ENCODE measurements at regions not wholly inside any gene's neighbourhood (a gene's known extent, or its start where the extent isn't known, plus 50 kb on each side); places are given as distances from the start of the nearest gene placed in this dataset.
A peak's percentile ranks its signal among the peaks of the same experiment; 100 is the strongest.
"Not testable (repeated sequence)": the region's sequence is repeated elsewhere in the genome, so short reads cannot be mapped to it uniquely, and the experiment has no call there.

DNA sequence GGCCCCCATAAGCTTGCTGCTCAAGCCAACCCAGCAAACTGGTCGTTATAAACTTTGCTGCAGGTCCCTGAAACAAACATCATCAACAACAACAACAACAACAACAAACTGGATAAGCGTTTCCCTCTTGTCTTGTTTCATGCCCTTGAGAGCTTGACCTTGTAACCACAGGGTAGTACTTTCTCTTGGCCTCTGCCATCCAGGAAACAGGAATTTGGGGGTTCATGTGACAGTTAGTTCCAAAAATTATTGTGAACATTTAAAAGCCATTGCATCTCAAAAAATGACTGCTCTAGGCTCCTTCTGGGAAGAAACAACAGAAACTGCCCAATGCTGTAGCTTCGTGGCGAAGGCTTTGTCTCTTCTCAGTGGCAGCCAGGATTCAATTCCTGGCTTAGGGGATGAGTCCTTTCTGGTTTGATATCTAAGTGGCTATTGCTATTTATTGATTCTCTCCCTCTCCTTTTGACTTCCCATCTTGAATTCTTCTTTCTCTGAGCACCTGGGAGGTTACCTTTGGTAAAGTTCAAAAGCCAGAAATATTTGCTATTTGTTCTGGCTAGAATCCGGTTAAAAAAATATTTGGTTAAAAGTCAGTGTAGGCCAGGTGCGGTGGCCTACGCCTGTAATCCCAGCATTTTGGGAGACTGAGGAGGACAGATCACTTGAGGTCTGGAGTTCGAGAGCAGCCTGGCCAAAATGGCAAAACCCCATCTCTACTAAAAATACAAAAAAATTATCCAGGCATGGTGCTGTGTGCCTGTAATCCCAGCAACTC lies 52.0 kb upstream of the CPM start:
- no peak for DNase-seq

DNA sequence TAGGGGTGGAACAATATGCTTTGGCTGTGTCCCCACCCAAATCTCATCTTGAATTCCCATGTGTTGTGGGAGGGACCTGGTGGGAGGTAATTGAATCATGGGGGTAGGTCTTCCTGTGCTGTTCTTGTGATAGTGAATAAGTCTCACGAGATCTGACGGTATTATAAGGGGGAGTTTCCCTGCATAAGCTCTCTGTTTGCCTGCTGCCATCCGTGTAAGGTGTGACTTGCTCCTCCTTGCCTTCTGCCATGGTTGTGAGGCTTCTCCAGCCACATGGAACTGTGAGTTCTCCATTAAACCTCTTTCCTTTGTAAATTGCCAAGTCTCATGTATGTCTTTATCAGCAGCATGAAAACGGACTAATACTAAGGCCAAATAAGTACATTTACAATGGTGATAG lies 64.6 kb upstream of the CPM start:
- not testable (repeated sequence) for DNase-seq, ATAC-seq

More for the DNA sequence above, 52.0 kb upstream of the CPM start:
- no peak for ATAC-seq

DNA sequence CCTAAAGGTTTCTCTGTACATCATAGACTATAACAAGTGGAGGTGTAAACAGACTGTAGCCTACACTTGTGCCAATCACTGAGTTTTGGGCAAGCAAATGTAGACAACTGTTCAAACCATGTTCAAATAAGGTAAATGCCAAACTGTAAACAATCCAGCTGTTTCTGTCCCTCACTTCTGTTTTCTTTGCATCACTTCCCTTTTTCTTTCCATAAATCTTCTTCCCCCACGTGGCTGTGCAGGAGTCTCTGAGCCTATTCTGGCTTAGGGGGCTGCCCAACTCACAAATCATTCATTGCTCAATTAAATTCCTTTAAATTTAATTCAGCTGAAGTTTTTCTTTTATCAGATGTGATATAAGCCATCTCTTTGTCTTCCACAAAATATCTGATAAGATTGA lies 65.1 kb upstream of the CPM start:
- DNase-seq = no peak
- ATAC-seq = no peak

DNA sequence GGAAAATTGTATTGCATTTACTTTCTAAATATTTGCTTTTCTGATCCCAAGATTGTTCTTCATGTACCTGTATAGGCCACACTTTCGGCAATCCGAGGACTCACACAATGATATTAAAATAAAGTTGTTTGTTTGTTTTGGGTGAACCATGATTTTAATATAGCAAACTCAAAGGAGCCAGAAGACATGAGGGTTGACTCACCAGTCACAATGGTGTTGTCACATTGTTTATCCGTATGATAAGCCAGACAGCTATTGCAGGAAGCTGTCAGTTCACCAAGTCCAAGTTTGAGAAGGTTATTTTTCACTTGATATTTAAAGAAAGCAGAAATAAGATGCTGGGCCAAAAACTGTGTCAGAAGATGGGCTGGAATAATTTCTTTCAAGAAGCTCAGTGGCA lies 67.1 kb upstream of the CPM start:
- no peak for ATAC-seq
- no peak for DNase-seq

DNA sequence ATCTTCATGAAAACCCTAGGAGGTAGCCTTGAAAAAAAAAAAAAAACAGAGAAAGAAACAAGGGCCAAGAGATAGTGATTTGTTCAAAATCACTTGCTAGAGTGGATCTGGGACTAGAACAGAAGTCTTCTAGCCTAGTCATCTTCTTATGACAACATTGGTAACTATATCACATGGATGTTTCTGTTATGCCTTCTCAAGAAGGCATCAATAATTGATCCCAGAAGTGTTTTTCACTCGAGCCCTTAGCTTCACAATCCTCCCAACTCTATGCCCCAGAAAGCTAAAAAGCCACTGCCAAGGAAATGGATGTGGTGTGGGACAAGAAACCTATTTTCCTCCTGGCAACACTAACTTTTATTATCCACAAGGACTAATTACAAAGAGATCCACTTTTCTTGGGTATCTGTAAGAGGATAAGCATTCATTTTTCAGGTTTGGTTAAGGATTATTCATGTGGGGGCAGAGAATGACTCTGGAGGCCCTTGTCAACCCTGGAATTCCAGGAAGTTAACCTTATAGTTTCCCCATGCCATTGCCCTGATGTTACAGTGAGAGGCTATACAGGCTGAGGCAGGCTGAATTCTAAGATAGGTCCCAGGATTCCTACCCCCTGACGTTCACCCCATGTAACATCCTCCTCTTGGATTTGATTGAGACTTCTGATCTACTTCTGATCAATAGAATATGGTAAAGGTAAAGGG lies 67.7 kb upstream of the CPM start:
- ATAC-seq (no peak), DNase-seq (no peak)

DNA sequence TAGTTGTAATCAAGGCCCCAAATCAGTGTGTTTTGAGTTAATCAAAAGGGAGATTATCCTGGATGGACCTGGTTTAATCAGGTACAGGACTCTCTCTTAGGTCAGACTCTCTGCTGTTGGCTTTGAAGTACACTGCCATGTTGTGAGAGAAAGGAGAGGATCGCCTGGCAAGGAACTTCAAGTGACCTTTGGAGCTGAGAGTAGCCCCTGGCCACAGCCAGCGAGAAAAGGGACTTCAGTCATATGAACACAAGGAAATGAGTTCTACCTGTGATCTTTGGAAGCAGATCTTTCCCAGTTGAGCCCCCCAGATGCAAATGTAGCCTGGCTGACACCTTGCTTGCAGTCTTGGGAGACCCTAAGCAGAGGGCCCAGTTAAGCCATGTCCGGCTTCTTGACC lies 68.3 kb upstream of the CPM start:
- no peak for DNase-seq
- no peak for ATAC-seq

DNA sequence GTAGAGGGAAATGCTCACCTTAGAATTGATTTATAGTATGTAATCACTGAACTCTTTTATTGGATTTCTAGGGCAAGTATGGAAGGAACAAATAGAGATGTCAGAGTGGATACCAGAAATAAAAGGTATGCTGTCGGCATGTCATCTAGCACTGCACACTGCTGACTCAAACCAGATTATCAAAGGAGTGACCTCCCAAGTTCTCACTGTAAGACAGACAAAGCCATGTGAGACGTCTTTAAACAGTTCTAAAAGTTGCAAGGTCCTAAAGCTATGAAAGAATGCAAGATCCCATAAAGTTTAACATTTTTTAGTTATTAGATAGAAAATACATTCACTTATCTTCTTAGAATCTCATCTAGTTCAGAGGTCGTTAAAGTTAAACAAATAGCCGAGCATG lies 70.0 kb upstream of the CPM start:
- ATAC-seq (no peak), DNase-seq (no peak)

DNA sequence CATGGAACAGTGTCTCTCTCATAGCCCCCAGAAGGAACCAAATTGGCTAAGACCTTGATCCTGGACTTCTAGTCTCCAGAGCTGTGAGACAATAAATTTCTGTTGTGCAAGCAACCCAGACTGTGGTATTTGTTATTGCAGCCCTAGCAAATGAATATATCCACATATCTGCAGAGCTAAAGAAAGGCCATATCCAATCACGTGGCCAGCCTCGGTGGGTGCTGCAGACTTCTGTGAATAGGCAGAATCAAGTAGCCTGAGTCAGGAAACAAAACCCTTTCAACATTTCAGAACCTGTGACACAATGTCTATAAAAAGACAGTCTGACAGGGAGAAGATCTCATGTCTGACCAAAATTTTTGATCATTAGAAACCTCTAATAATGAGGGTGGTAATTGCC lies 71.0 kb upstream of the CPM start:
- DNase-seq = no peak
- ATAC-seq = no peak

DNA sequence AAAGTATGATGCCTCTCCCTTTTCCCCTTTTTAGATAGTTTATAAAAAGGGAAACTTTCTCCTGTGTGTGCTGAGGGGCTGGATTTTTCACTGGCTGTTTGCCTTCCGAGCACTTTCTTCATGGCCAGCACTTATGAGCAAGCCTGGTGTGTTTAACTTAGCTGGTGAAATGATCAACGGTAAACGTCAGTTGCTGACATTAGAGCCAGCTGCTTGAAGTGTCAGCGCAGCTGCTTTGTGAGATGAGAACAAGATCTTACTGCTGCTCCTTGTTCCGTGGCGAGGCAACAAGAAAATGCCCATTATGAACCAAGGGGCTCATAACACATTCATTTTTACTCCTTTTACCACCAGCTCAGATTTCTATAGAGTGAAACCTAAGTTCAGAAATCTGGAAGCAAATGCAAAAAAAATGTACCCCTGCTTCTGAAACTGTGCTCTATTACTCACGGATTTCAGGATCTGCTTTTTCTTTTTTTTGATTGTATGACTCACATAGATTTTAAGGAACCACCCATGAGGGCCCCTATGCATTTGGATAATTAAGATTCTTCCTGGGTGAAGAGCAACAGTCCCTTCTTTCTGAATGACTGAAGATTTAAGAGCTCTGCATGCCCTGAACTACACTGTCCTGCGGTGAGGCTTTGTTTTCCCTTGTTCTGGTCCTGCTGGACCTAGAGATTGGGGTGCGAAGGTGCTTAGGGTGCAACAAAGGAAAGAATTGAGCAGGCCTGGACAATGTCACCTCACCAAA lies 74.3 kb upstream of the CPM start:
- DNase-seq = peak; percentile 4
- peak; percentile 72 for ATAC-seq

DNA sequence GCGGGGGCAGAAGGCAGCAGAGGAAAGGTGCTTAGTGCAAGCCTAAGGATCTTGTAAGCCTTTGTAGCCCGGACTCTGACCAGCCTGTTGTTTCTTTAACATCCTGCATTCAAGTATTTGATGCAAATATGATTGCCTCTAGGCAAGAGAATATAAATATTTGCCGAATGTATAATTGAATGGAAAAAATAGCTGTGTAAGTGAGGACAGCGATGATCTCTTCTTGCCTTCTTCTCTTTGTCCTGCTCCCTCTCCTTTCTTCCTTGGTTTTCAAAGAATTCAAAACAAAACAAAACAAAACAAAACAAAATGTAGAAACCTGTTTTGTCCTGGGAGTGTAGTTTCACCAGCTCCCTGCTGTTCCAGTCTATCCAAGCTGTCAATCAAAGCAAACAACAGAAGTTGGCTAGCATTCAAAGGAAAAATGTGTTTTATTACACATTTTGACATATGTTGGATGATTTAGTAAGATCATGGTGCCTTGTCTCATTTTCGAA lies 74.9 kb upstream of the CPM start:
- DNase-seq (no peak), ATAC-seq (no peak)

DNA sequence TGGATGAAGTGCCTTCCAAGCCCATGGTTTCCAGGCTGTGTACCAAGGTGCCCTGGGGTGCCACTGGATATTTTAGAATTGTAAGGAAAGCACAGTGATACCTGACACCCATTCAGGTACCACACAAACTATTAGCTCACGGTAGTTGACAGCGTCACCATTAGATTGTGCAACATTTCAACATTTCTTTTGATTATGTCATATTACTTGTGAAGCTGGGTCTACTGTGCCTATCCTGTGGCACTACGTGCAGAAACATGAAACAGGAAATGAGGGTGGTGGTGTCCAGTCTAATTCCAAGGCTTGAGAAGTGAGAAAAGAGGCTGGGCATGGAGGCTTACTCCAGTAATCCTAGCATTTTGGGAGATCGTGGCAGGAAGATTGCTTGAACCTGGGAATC lies 75.5 kb upstream of the CPM start:
- DNase-seq (no peak), ATAC-seq (no peak)

DNA sequence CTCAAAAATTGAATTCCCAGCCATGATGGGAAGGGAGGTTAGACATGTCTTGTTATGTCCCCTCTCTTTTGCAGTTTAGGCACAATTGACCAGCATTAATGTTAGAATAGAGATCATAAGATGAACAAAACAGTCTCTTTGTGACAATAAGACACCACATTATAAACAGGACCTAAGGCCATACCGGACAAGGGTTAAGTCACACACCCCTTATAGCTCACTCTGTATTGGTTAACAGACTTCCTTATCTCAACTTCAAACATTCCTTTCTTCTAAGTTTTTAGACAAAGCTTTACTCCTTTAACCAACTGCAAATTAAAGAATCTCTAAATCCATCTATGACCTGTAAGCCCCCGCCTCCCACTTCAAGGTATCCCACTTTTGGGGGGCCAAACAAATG lies 81.1 kb upstream of the CPM start:
- DNase-seq = no peak
- no peak for ATAC-seq

DNA sequence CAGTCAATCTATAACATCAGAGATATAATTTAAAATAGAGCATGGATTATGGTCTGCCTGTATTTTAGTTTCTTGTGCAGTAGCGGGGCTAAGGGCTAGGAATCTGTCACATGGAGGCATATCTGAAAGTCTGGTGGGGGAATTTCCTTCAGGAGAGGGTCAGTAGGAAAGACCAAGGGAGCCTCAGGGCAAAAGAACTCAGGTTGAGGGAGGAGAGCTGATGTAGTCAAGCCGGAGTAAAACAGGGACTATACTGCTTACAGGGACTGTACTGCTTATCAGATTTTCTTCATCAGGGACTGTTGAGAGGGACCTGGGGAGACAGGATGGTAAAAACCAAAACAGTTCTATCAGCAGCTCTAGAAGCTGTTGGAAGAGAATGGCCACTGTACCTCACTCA lies 82.0 kb upstream of the CPM start:
- ATAC-seq (no peak), DNase-seq (no peak)

DNA sequence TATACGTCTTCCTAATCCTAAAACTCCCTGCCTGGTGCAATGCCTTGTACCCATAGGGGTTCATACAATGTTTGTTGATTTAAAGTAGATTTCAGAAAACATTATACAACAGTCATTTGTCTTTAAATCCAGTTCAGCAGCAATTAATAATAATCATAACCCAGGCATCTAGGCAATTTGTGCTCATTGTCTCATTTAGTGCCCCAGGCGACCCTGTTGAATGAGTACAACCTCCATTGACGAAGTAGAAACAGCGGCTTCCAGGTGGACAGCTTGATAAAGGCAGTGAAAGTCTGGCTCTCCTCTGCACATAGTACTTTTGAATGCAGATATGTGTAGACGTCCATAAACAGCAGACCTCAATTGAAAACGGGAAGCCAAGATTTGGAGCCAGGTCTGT lies 82.9 kb upstream of the CPM start:
- ATAC-seq = no peak

DNA sequence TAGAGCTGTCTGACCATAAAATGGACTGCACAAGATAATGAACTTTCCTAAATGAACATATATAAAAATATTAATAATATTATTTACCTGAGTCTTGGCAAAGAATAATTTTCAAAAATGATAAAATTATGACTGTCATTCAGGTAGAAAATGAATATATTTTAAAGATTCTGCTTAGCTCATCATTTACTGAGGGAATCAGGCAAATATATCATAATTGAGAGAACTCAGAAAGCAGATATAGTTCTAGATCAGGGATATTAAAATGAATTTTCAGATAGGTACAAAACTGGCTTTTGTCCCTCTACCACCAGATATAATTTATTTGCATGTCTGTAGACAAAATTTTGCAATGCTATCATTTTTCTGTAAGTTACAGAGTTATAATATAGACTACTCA lies 86.1 kb upstream of the CPM start:
- DNase-seq (no peak), ATAC-seq (no peak)

More for the DNA sequence above, 82.9 kb upstream of the CPM start:
- no peak for DNase-seq

DNA sequence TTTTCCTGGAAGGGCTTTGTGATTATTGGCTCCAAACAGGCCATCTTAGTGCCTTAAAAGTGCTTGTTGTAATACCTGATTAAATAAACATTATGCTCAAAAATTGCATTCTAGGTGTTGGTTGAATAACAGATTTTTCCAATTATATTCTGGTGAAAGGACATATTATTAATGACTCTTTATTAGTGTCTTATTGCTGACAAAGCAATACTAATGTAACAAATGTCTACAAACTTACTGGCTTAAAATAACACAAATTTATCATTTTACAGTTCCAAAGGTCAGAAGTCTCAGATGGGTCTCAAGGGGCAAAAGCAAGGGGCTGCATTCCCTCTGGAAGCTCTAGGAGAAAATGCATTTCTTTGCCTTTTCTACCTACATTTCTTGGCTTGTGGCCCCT lies 86.9 kb upstream of the CPM start:
- ATAC-seq = no peak

DNA sequence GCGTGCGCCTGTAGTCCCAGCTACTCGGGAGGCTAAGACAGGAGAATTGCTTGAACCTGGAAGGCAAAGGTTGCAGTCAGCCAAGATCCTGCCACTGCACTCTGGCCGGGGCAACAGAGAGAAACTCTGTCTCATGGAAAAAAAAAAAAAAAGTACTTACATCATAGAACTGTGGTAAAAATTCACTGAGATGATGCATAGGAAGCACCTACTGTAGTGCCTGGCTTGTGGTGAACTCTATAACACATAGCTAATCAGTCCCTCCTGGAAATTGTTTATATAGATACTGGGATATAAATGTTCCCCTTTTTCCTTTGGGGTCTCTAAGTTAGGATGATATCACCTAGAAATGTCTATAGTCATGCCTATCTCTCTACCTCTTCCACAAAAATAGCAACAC lies 89.7 kb upstream of the CPM start:
- DNase-seq (no peak), ATAC-seq (peak; percentile 14)

More for the DNA sequence above, 86.9 kb upstream of the CPM start:
- DNase-seq = no peak

DNA sequence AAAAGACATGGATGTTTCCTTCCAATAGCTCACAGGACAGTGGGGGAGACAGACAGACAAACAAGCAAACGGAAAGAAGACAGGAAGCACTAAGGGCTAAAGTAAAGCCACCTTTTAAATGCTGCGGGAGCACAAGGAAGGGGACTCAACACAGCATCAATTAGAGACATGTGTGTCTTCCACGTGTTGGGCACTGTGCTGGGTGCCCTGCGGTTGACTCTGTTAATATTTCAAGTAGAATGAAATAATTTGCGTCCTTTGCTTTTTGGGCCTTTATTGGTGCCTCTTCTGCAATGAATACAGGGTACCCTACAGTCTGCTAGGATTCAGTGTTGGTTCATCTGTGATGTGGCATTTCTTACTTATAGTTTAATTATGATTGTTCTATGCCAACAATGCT lies 90.9 kb upstream of the CPM start:
- no peak for DNase-seq
- no peak for ATAC-seq

DNA sequence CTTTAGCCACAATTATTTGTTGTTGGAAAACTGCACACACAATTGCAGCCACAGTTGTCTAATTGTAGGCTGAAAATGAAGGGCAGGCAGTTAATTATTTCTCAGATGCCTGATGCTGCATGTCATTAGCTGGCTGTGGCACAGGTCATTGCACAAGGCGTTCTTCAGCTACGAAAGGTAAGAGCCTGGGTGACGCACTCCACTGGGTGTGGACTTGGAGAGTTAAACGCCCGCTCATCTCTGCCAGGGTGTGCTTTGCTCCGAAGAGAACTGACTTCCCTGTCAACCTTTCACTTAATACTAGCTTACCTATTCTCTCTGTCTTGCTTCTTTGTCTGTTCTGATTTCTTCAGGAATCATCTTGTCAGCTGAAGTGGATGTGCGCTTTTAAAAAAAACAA lies 91.4 kb upstream of the CPM start:
- no peak for DNase-seq
- no peak for ATAC-seq

DNA sequence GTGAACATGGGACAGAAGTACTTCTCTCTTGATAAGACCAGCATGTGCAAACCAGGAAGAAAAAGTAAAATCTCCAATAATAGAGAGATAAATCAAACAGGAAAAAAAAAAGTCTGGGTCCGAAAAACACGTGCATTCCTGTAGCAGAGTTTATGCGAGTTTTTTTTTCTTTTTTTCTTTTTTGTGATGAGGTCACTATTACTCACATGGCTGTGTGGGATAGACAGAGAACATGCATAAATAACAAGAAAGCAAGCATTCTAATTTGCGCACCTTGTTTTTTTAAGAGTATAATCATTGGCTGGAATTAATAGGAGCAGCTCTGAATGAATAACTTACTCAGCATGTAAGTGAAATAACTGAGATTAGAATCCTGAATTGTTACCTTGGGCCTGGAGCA lies 91.9 kb upstream of the CPM start:
- no peak for ATAC-seq
- no peak for DNase-seq

DNA sequence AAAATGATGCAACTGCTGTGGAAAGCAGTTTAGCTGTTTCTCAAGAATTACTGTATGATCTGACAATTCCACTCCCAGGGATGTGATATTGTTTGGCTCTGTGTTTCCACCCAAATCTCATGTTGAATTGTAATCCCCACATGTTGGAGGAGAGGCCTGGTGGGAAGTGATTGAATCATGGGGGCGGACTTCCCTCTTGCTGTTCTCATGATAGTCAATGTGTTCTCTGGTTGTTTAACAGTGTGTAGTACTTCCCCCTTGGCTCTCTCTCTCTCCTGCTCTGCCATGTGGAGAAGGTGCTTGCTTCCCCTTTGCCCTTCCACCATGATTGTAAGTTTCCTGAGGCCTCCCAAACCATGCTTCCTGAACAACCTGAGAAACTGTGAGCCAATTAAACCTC lies 93.4 kb upstream of the CPM start:
- ATAC-seq (no peak), DNase-seq (no peak)

DNA sequence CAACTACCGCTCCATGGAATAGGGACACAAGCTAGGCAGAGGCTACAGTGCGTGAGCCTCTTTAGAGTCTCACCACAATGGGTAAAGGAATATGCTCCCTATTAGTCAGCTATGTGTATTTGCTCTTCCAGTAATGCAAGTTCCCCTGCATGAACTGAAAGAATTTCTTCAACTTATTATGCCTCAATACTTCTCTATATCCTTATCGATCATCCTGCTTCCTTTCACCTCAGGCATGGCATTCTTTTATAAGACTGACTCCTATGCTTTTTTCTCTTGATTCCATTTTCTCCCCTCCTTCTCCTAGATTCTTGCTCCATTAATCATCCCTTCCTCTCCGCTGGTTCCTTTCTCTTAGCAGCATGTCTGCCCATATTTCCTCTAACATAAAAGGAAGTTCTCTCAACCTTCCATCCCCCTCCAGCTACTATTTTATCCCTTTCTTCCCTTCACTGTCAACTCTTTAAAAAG lies 94.5 kb upstream of the CPM start:
- ATAC-seq = no peak
- no peak for DNase-seq
